NCI-H748 (cell line): ENCODE measurements at regions not wholly inside any gene's neighbourhood (a gene's known extent, or its start where the extent isn't known, plus 50 kb on each side); places are given as distances from the start of the nearest gene placed in this dataset.

Source experiments
- DNase-seq: peaks from one replicate; lab custom pipeline; 2025; ENCODE audit not compliant: unreplicated experiment; lab: John Stamatoyannopoulos, UW

- no peak for DNase-seq
Measured at GRCh38 chr15:100703032-100703578, 100.7 kb downstream of the ASB7 start.

- DNase-seq, result no peak
Measured at GRCh38 chr15:100703671-100704070, 101.3 kb downstream of the ASB7 start.

GRCh38 chr15:100704281-100705055 is 102.1 kb downstream of the ASB7 start:
- DNase-seq, result no peak

GRCh38 chr15:100705065-100705464 is 102.7 kb downstream of the ASB7 start:
- no peak for DNase-seq

- no peak for DNase-seq
Measured at GRCh38 chr15:100705841-100706240, 103.5 kb downstream of the ASB7 start.

- no peak for DNase-seq
Measured at GRCh38 chr15:100707229-100707628, 104.8 kb downstream of the ASB7 start.

- no peak for DNase-seq
Measured at GRCh38 chr15:100708916-100709315, 106.5 kb downstream of the ASB7 start.

- no peak for DNase-seq
Measured at GRCh38 chr15:100710222-100710621, 107.8 kb downstream of the ASB7 start.

GRCh38 chr15:100710744-100711515 is 108.5 kb downstream of the ASB7 start:
- no peak for DNase-seq

GRCh38 chr15:100711516-100712021 is 109.2 kb downstream of the ASB7 start:
- no peak for DNase-seq

GRCh38 chr15:100712226-100712625 is 109.8 kb downstream of the ASB7 start:
- no peak for DNase-seq

- no peak for DNase-seq
Measured at GRCh38 chr15:100713163-100713867, 110.9 kb downstream of the ASB7 start.

GRCh38 chr15:100714034-100714748 is 111.8 kb downstream of the ASB7 start:
- DNase-seq, result no peak

- peak; percentile 21 for DNase-seq
Measured at GRCh38 chr15:100714749-100715342, 112.5 kb downstream of the ASB7 start.

GRCh38 chr15:100715571-100716455 is 113.4 kb downstream of the ASB7 start:
- peak; percentile 34 for DNase-seq

GRCh38 chr15:100716456-100717085 is 114.2 kb downstream of the ASB7 start:
- no peak for DNase-seq

- DNase-seq, result no peak
Measured at GRCh38 chr15:100717596-100717995, 115.2 kb downstream of the ASB7 start.

- DNase-seq, result no peak
Measured at GRCh38 chr15:100718075-100718980, 115.9 kb downstream of the ASB7 start.
